Mesenteric fat pad (tissue), 1 donor: ENCODE measurements at regions not wholly inside any gene's neighbourhood (a gene's known extent, or its start where the extent isn't known, plus 50 kb on each side); places are given as distances from the start of the nearest gene placed in this dataset.
"Not testable (repeated sequence)": the region's sequence is repeated elsewhere in the genome, so short reads cannot be mapped to it uniquely, and the experiment has no call there.

Experiments used
- DNase-seq: peaks from one replicate; pipeline ENCODE4 v3.0.0-alpha.2; 2020; ENCODE audit warnings: low spot score
- donor health status: DM: yes; HTN: yes; CAD: no.

GRCh38 chr6:121548131-121548530 lies 112.7 kb downstream of the GJA1 start:
- DNase-seq, result no peak

GRCh38 chr6:121549736-121550135 lies 114.3 kb downstream of the GJA1 start:
- DNase-seq, result no peak

- no peak for DNase-seq
These were observed 115.1 kb downstream of the GJA1 start for GRCh38 chr6:121550491-121551010.

- DNase-seq, result no peak
These were observed 119.8 kb downstream of the GJA1 start for GRCh38 chr6:121555201-121555600.

- not testable (repeated sequence) for DNase-seq
These were observed 120.7 kb downstream of the GJA1 start for GRCh38 chr6:121556149-121556548.

GRCh38 chr6:121557146-121557940 lies 121.9 kb downstream of the GJA1 start:
- no peak for DNase-seq

GRCh38 chr6:121559611-121560269 lies 124.3 kb downstream of the GJA1 start:
- DNase-seq, result no peak

- DNase-seq, result no peak
These were observed 125.0 kb downstream of the GJA1 start for GRCh38 chr6:121560476-121560875.

GRCh38 chr6:121563286-121563685 lies 127.8 kb downstream of the GJA1 start:
- no peak for DNase-seq

GRCh38 chr6:121564529-121564928 lies 129.1 kb downstream of the GJA1 start:
- not testable (repeated sequence) for DNase-seq

GRCh38 chr6:121571455-121571854 lies 136.0 kb downstream of the GJA1 start:
- DNase-seq, result no peak

- no peak for DNase-seq
These were observed 138.0 kb downstream of the GJA1 start for GRCh38 chr6:121573481-121573880.

- DNase-seq, result no peak
These were observed 142.8 kb downstream of the GJA1 start for GRCh38 chr6:121578216-121578615.

GRCh38 chr6:121579478-121579877 lies 144.0 kb downstream of the GJA1 start:
- no peak for DNase-seq

- DNase-seq, result no peak
These were observed 145.9 kb downstream of the GJA1 start for GRCh38 chr6:121581327-121581726.

GRCh38 chr6:121582262-121582661 lies 146.8 kb downstream of the GJA1 start:
- DNase-seq, result no peak

- no peak for DNase-seq
These were observed 149.3 kb downstream of the GJA1 start for GRCh38 chr6:121584586-121585369.

- no peak for DNase-seq
These were observed 155.0 kb downstream of the GJA1 start for GRCh38 chr6:121590438-121590837.

GRCh38 chr6:121590916-121591315 lies 155.5 kb downstream of the GJA1 start:
- no peak for DNase-seq

- DNase-seq, result no peak
These were observed 157.0 kb downstream of the GJA1 start for GRCh38 chr6:121592261-121592935.

GRCh38 chr6:121593011-121593641 lies 157.7 kb downstream of the GJA1 start:
- DNase-seq, result no peak
